SK-N-MC (cell line): ENCODE measurements at regions not wholly inside any gene's neighbourhood (a gene's known extent, or its start where the extent isn't known, plus 50 kb on each side); places are given as distances from the start of the nearest gene placed in this dataset.
"Not testable (repeated sequence)": the region's sequence is repeated elsewhere in the genome, so short reads cannot be mapped to it uniquely, and the experiment has no call there.

Experiments
- EZH2 ChIP-seq: fragments of 200-600 bp; sonication (generic); IDR thresholded peaks from one replicate; pipeline ENCODE4 v1.6.1; 2017; ENCODE audit warnings: antibody characterized with exemption
- FOXP2 ChIP-seq: optimal IDR thresholded peaks from 2 replicates; pipeline ENCODE3; 2011; ENCODE audit warnings: mild to moderate bottlenecking, moderate library complexity; ENCODE audit not compliant: insufficient read depth; ENCODE audit errors: extremely low read length, control extremely low read depth
- POLR2AphosphoS5 ChIP-seq: IDR thresholded peaks from 2 replicates; pipeline ENCODE4 v1.6.1; 2012; ENCODE audit warnings: mild to moderate bottlenecking, low read depth, low read length, borderline replicate concordance

DNA sequence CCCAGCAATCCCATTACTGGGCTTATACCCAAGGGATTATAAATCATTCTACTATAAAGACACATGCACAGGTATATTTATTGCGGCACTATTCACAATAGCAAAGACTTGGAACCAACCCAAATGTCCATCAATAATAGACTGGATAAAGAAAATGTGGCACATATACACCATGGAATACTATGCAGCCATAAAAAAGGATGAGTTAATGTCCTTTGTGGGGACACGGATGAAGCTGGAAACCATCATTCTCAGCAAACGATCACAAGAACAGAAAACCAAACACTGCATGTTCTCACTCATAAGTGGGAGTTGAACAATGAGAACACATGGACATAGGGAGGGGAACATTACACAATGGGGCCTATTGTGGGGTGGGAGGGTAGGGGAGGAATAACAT, 224.4 kb upstream of the SERP2 start:
- not testable (repeated sequence) for TF ChIP-seq POLR2AphosphoS5, EZH2, FOXP2
